ENCODE measurements at regions not wholly inside any gene's neighbourhood (a gene's known extent, or its start where the extent isn't known, plus 50 kb on each side); places are given as distances from the start of the nearest gene placed in this dataset.

DNA sequence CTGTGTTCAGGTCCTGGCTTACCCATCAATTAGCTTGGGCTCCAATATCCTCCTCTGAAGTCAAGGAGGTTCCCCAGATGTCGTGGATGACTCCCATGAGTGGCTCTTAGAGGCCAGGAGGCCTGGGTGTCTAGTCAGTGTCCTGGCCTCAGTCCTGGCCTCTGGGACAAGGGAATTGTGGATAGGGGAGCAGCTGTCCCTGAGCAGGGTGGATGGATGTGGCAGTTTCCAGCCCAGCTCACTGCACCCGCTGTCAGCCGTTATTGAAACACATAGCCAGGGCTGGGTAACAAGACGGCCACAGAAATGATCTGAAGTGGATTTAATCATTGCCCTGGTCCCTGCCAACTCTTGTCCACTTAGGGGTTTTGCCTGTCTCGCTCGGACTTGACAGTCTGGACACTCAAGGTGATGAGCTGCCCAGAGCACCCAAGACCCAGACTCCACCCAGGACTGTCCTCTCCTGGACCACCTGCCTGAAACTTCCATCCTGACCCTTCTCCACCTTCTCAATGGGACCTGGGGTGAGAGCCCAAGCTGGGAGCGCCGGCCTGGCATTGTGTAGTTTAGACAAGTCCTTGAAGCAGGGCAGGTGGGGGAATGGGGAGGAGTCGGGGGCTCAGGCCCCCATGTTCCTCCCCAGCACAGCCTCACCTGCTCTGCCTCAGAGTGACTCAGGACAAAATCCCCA, 182.1 kb upstream of the SDK2 start:
- Histone ChIP-seq H3K4me1 (ENCODE audit: control insufficient read depth in 2 of 2, insufficient read depth in 2 of 2, low read length in 1 of 2) (peaks cover 1 to 4% of the 10 kb centered on the region in 2 donors), H3K4me3 (ENCODE audit: low read depth in 1 of 2, low read length in 2 of 2) (no peak overlapping the region), H3K9me3 (ENCODE audit: control insufficient read depth in 2 of 2, insufficient read depth in 1 of 2, low read depth in 1 of 2, low read length in 1 of 2) (no peaks in the 10 kb centered on the region), H3K36me3 (ENCODE audit: control insufficient read depth in 2 of 2, insufficient read depth in 2 of 2, low read length in 1 of 2) (no peaks in the 10 kb centered on the region), H3K27ac (ENCODE audit: low read depth in 2 of 2, low read length in 1 of 2) (no peak overlapping the region), H3K27me3 (ENCODE audit: control insufficient read depth in 1 of 2, insufficient read depth in 2 of 2, low read length in 2 of 2) (no peaks in the 10 kb centered on the region)
- 83 to 84% methylated on average over 9 of the region's 9 CpGs for WGBS, 2 donors

- Histone ChIP-seq H3K4me3 (ENCODE audit: low read depth in 1 of 2, low read length in 2 of 2) (no peak overlapping the region), H3K4me1 (ENCODE audit: control insufficient read depth in 2 of 2, insufficient read depth in 2 of 2, low read length in 1 of 2) (peaks cover 1 to 4% of the 10 kb centered on the region in 2 donors), H3K27me3 (ENCODE audit: control insufficient read depth in 1 of 2, insufficient read depth in 2 of 2, low read length in 2 of 2) (no peaks in the 10 kb centered on the region), H3K36me3 (ENCODE audit: control insufficient read depth in 2 of 2, insufficient read depth in 2 of 2, low read length in 1 of 2) (no peaks in the 10 kb centered on the region), H3K27ac (ENCODE audit: low read depth in 2 of 2, low read length in 1 of 2) (no peak overlapping the region), H3K9me3 (ENCODE audit: control insufficient read depth in 2 of 2, insufficient read depth in 1 of 2, low read depth in 1 of 2, low read length in 1 of 2) (no peaks in the 10 kb centered on the region)
- WGBS, 2 donors = 73 to 87% methylated on average over 2 of the region's 2 CpGs
Observed at GRCh38 chr17:73826872-73827228, 182.6 kb upstream of the SDK2 start.

DNA sequence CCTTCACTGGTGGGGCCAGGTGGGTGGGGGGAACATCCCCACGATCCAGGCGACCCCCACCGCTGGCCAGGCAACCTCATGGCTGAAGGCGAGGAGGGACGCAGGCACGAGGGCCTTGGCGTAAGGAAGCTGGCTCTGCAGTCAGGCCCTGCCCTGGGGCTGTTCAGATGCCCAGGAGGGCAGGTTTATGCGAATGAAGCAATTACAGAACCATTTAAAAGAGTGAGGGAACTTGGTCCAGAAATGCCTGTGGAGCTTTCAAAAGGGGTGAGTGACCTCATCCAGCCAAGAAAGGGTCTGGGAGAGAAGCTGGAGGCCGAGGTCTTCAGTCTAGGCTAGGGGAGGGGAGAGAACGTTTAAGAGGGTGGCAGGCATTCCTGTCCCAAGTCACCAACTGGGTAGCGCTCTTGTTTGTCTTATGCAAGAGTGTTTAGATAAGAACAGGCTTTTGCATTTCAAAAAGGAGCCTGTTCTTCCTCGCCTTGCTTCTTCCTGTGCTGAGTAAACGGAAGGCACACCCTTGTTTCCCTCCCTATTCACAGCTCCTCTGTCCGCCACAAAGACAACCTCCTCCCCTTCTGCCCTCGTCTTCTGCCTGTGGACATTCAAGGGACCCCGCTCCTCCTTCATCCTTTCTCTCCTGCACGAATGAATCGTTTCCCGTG, 183.5 kb upstream of the SDK2 start:
- WGBS, 2 donors = 44% methylated on average over 19 of the region's 19 CpGs
- Histone ChIP-seq H3K4me3 (ENCODE audit: low read depth in 1 of 2, low read length in 2 of 2) (no peak overlapping the region), H3K4me1 (ENCODE audit: control insufficient read depth in 2 of 2, insufficient read depth in 2 of 2, low read length in 1 of 2) (peaks cover 1 to 4% of the 10 kb centered on the region in 2 donors), H3K36me3 (ENCODE audit: control insufficient read depth in 2 of 2, insufficient read depth in 2 of 2, low read length in 1 of 2) (no peaks in the 10 kb centered on the region), H3K27ac (ENCODE audit: low read depth in 2 of 2, low read length in 1 of 2) (no peak overlapping the region), H3K9me3 (ENCODE audit: control insufficient read depth in 2 of 2, insufficient read depth in 1 of 2, low read depth in 1 of 2, low read length in 1 of 2) (no peaks in the 10 kb centered on the region), H3K27me3 (ENCODE audit: control insufficient read depth in 1 of 2, insufficient read depth in 2 of 2, low read length in 2 of 2) (no peaks in the 10 kb centered on the region)

- WGBS, 2 donors = 91% methylated on average over 13 of the region's 13 CpGs
- Histone ChIP-seq H3K36me3 (ENCODE audit: control insufficient read depth in 2 of 2, insufficient read depth in 2 of 2, low read length in 1 of 2) (no peaks in the 10 kb centered on the region), H3K9me3 (ENCODE audit: control insufficient read depth in 2 of 2, insufficient read depth in 1 of 2, low read depth in 1 of 2, low read length in 1 of 2) (no peaks in the 10 kb centered on the region), H3K27me3 (ENCODE audit: control insufficient read depth in 1 of 2, insufficient read depth in 2 of 2, low read length in 2 of 2) (no peaks in the 10 kb centered on the region), H3K4me3 (ENCODE audit: low read depth in 1 of 2, low read length in 2 of 2) (no peak overlapping the region), H3K4me1 (ENCODE audit: control insufficient read depth in 2 of 2, insufficient read depth in 2 of 2, low read length in 1 of 2) (peaks cover 1 to 4% of the 10 kb centered on the region in 2 donors), H3K27ac (ENCODE audit: low read depth in 2 of 2, low read length in 1 of 2) (no peak overlapping the region)
Observed at GRCh38 chr17:73829676-73830280, 185.5 kb upstream of the SDK2 start.

- Histone ChIP-seq H3K4me1 (ENCODE audit: control insufficient read depth in 2 of 2, insufficient read depth in 2 of 2, low read length in 1 of 2) (peaks cover 1 to 4% of the 10 kb centered on the region in 2 donors), H3K27me3 (ENCODE audit: control insufficient read depth in 1 of 2, insufficient read depth in 2 of 2, low read length in 2 of 2) (no peaks in the 10 kb centered on the region), H3K9me3 (ENCODE audit: control insufficient read depth in 2 of 2, insufficient read depth in 1 of 2, low read depth in 1 of 2, low read length in 1 of 2) (no peaks in the 10 kb centered on the region), H3K36me3 (ENCODE audit: control insufficient read depth in 2 of 2, insufficient read depth in 2 of 2, low read length in 1 of 2) (no peaks in the 10 kb centered on the region), H3K27ac (ENCODE audit: low read depth in 2 of 2, low read length in 1 of 2) (no peak overlapping the region), H3K4me3 (ENCODE audit: low read depth in 1 of 2, low read length in 2 of 2) (no peak overlapping the region)
- WGBS, 2 donors = 86 to 94% methylated on average over 6 of the region's 6 CpGs
Observed at GRCh38 chr17:73831699-73832098, 187.5 kb upstream of the SDK2 start.

DNA sequence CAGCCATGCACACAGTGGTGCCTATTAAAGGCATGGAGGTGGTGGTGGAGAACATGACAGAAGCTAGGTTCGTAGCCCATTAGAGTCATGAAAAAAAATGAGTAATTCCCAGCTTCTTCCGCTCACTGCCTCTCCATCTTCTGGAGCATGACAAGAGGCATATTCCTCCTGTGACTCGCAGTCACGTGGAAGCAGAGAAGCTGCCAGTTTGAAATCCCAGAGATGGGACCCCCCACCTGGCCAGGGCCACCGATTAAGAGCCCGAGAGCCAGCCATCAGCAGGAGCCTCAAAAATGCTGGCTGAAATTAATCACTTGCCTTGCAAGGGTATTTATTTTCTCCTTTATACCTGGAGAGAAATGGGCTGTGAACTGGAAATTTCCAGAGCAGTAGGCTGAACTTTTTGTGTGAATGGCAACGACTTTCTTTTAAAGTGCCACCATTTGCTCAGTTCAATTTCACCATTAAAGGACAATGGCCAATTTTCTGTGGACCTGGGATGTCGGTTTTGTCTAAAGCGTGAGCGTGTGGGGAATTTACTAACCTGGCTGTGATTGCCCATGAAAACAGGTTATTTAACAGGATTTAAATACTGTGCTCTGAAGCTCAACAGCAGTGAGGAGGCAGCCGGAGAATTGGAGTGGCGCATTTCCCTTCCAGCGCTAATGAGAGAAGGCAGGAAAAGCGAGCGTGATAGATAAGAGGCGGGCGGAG, 189.7 kb upstream of the SDK2 start:
- no peaks in the 10 kb centered on the region for H3K27me3 ChIP-seq (ENCODE audit: control insufficient read depth in 1 of 2, insufficient read depth in 2 of 2, low read length in 2 of 2)
- no peaks in the 10 kb centered on the region for H3K9me3 ChIP-seq (ENCODE audit: control insufficient read depth in 2 of 2, insufficient read depth in 1 of 2, low read depth in 1 of 2, low read length in 1 of 2)
- H3K36me3 ChIP-seq (ENCODE audit: control insufficient read depth in 2 of 2, insufficient read depth in 2 of 2, low read length in 1 of 2) = no peaks in the 10 kb centered on the region
- H3K4me1 ChIP-seq (ENCODE audit: control insufficient read depth in 2 of 2, insufficient read depth in 2 of 2, low read length in 1 of 2) = peaks cover 0 to 1% of the 10 kb centered on the region in 2 donors
- 47 to 49% methylated on average over 17 of the region's 17 CpGs for WGBS, 2 donors
- H3K4me3 ChIP-seq (ENCODE audit: low read depth in 1 of 2, low read length in 2 of 2) = no peak overlapping the region
- H3K27ac ChIP-seq (ENCODE audit: low read depth in 2 of 2, low read length in 1 of 2) = no peak overlapping the region

- no peaks in the 10 kb centered on the region for H3K36me3 ChIP-seq (ENCODE audit: control insufficient read depth in 2 of 2, insufficient read depth in 2 of 2, low read length in 1 of 2)
- H3K9me3 ChIP-seq (ENCODE audit: control insufficient read depth in 2 of 2, insufficient read depth in 1 of 2, low read depth in 1 of 2, low read length in 1 of 2) = no peaks in the 10 kb centered on the region
- 72 to 74% methylated on average over 17 of the region's 17 CpGs for whole genome bisulfite sequencing, 2 donors
Observed at GRCh38 chr17:73834684-73835343, 190.6 kb upstream of the SDK2 start.

DNA sequence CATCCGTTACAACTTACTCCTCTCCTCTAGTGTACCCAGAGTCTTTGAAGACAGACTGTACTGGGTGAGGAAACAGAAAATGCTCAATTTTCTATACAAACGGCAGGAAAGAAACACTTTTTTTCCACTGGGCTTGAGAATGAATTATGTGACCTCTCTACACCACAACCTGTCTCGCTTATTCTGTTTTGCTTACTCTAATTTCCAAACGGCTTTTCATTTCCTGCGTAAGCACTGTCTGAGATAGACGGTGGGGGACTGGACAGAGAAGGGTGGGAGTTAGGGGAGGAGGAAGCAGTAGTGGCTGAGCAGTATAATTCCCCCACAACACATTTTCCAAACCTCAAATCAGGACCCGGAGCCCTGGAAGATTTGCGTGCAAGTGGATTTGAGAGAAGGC, 191.4 kb upstream of the SDK2 start:
- H3K4me3 ChIP-seq (ENCODE audit: low read depth in 1 of 2, low read length in 2 of 2) = no peak overlapping the region
- no peaks in the 10 kb centered on the region for H3K36me3 ChIP-seq (ENCODE audit: control insufficient read depth in 2 of 2, insufficient read depth in 2 of 2, low read length in 1 of 2)
- H3K27ac ChIP-seq (ENCODE audit: low read depth in 2 of 2, low read length in 1 of 2) = no peak overlapping the region
- 25 to 32% methylated on average over 8 of the region's 8 CpGs for WGBS, 2 donors
- H3K4me1 ChIP-seq (ENCODE audit: control insufficient read depth in 2 of 2, insufficient read depth in 2 of 2, low read length in 1 of 2) = no peaks in the 10 kb centered on the region
- no peaks in the 10 kb centered on the region for H3K9me3 ChIP-seq (ENCODE audit: control insufficient read depth in 2 of 2, insufficient read depth in 1 of 2, low read depth in 1 of 2, low read length in 1 of 2)
- no peaks in the 10 kb centered on the region for H3K27me3 ChIP-seq (ENCODE audit: control insufficient read depth in 1 of 2, insufficient read depth in 2 of 2, low read length in 2 of 2)

More at GRCh38 chr17:73834684-73835343, 190.6 kb upstream of the SDK2 start:
- peaks cover 0 to under 1% of the 10 kb centered on the region in 2 donors for H3K4me1 ChIP-seq (ENCODE audit: control insufficient read depth in 2 of 2, insufficient read depth in 2 of 2, low read length in 1 of 2)
- no peaks in the 10 kb centered on the region for H3K27me3 ChIP-seq (ENCODE audit: control insufficient read depth in 1 of 2, insufficient read depth in 2 of 2, low read length in 2 of 2)
- no peak overlapping the region for H3K27ac ChIP-seq (ENCODE audit: low read depth in 2 of 2, low read length in 1 of 2)
- H3K4me3 ChIP-seq (ENCODE audit: low read depth in 1 of 2, low read length in 2 of 2) = no peak overlapping the region

GRCh38 chr17:73838815-73839214, 194.6 kb upstream of the SDK2 start:
- H3K27me3 ChIP-seq (ENCODE audit: control insufficient read depth in 1 of 2, insufficient read depth in 2 of 2, low read length in 2 of 2) = no peaks in the 10 kb centered on the region
- no peak overlapping the region for H3K27ac ChIP-seq (ENCODE audit: low read depth in 2 of 2, low read length in 1 of 2)
- no peak overlapping the region for H3K4me3 ChIP-seq (ENCODE audit: low read depth in 1 of 2, low read length in 2 of 2)
- no peaks in the 10 kb centered on the region for H3K9me3 ChIP-seq (ENCODE audit: control insufficient read depth in 2 of 2, insufficient read depth in 1 of 2, low read depth in 1 of 2, low read length in 1 of 2)
- no peaks in the 10 kb centered on the region for H3K4me1 ChIP-seq (ENCODE audit: control insufficient read depth in 2 of 2, insufficient read depth in 2 of 2, low read length in 1 of 2)
- H3K36me3 ChIP-seq (ENCODE audit: control insufficient read depth in 2 of 2, insufficient read depth in 2 of 2, low read length in 1 of 2) = no peaks in the 10 kb centered on the region
- 56 to 62% methylated on average over 5 of the region's 5 CpGs for WGBS, 2 donors

Measured in esophagus (tissue), 2 donors.